ENCODE measurements at regions not wholly inside any gene's neighbourhood (a gene's known extent, or its start where the extent isn't known, plus 50 kb on each side); places are given as distances from the start of the nearest gene placed in this dataset.

DNA sequence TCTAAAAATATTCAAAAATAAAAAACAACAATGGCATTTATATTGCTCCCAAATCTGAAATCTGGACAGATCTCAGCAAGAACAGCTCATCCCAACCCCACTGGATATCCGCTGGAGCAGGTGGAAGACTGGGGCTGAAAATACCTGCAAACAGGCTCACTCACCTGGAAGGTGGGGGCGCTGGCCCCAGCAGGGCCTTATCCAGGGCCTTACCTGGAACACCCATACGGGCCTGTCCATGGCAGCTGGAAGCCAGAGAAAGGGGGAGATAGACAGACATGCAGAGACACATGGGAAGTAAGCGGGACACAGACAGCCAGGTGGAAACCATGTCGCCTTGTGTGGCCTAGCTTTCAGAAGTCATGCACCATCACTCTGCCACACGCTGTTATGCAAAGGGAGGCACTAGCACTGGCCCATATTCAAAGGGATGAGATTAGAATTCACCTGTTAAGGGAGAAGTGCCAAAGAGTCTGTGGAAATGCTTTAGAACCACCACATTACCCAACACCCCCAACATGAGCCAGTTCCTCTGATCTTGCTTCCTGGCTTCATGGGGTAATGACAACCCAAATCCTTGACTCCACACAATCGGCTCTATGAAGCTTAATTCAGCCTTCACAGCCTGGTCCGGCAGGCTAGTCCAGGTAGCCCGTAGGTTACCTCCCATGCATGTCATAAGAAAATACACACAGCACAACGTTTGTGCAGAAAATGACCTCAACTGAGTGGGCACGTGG, 99.0 kb upstream of the CDYL start:
- TF ChIP-seq, protein P1, sequence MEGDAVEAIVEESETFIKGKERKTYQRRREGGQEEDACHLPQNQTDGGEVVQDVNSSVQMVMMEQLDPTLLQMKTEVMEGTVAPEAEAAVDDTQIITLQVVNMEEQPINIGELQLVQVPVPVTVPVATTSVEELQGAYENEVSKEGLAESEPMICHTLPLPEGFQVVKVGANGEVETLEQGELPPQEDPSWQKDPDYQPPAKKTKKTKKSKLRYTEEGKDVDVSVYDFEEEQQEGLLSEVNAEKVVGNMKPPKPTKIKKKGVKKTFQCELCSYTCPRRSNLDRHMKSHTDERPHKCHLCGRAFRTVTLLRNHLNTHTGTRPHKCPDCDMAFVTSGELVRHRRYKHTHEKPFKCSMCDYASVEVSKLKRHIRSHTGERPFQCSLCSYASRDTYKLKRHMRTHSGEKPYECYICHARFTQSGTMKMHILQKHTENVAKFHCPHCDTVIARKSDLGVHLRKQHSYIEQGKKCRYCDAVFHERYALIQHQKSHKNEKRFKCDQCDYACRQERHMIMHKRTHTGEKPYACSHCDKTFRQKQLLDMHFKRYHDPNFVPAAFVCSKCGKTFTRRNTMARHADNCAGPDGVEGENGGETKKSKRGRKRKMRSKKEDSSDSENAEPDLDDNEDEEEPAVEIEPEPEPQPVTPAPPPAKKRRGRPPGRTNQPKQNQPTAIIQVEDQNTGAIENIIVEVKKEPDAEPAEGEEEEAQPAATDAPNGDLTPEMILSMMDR (IDR thresholded peaks at IDR 0.05; ENCODE audit: low read length) = no peak
- TF ChIP-seq EZH2 (IDR thresholded peaks at IDR 0.05; ENCODE audit: borderline replicate concordance, low read length) = no peak

All from OCI-LY1 (cell line).